Activated CD8-positive, alpha-beta memory T cell treated with anti-CD3 and anti-CD28 coated beads, Interleukin-2, amount 50 U/mL, for 24 hours (primary cell): ENCODE measurements at regions not wholly inside any gene's neighbourhood (a gene's known extent, or its start where the extent isn't known, plus 50 kb on each side); places are given as distances from the start of the nearest gene placed in this dataset.
"Not testable (repeated sequence)": the region's sequence is repeated elsewhere in the genome, so short reads cannot be mapped to it uniquely, and the experiment has no call there.

ENCODE experiments used
- DNase-seq: peaks from one replicate; pipeline ENCODE4 v3.0.0-alpha.2; 2020; ENCODE audit errors: extremely low read depth

- DNase-seq = no peak
Measured at GRCh38 chr10:4448030-4448429, 378.0 kb upstream of the AKR1E2 start.

- DNase-seq = no peak
Measured at GRCh38 chr10:4443419-4443818, 382.6 kb upstream of the AKR1E2 start.

GRCh38 chr10:4442296-4442695 is 383.7 kb upstream of the AKR1E2 start:
- DNase-seq = no peak

- no peak for DNase-seq
Measured at GRCh38 chr10:4440260-4440659, 385.7 kb upstream of the AKR1E2 start.

- DNase-seq = no peak
Measured at GRCh38 chr10:4437791-4438190, 388.2 kb upstream of the AKR1E2 start.

- no peak for DNase-seq
Measured at GRCh38 chr10:4437061-4437460, 388.9 kb upstream of the AKR1E2 start.

GRCh38 chr10:4436103-4436502 is 389.9 kb upstream of the AKR1E2 start:
- DNase-seq = no peak

- DNase-seq = no peak
Measured at GRCh38 chr10:4434516-4435071, 391.4 kb upstream of the AKR1E2 start.

- DNase-seq = no peak
Measured at GRCh38 chr10:4434105-4434504, 391.9 kb upstream of the AKR1E2 start.

GRCh38 chr10:4431114-4431863 is 394.7 kb upstream of the AKR1E2 start:
- DNase-seq = no peak

GRCh38 chr10:4429571-4429970 is 396.4 kb upstream of the AKR1E2 start:
- no peak for DNase-seq

GRCh38 chr10:4427532-4427931 is 398.5 kb upstream of the AKR1E2 start:
- no peak for DNase-seq

- no peak for DNase-seq
Measured at GRCh38 chr10:4426866-4427265, 399.1 kb upstream of the AKR1E2 start.

- DNase-seq = no peak
Measured at GRCh38 chr10:4409319-4409718, 416.7 kb upstream of the AKR1E2 start.

GRCh38 chr10:4407783-4408182 is 418.2 kb upstream of the AKR1E2 start:
- no peak for DNase-seq

- DNase-seq = no peak
Measured at GRCh38 chr10:4405828-4406227, 420.2 kb upstream of the AKR1E2 start.

- no peak for DNase-seq
Measured at GRCh38 chr10:4403638-4404252, 422.3 kb upstream of the AKR1E2 start.

- DNase-seq = not testable (repeated sequence)
Measured at GRCh38 chr10:4401080-4401479, 424.9 kb upstream of the AKR1E2 start.

GRCh38 chr10:4399556-4399955 is 426.5 kb upstream of the AKR1E2 start:
- no peak for DNase-seq

- DNase-seq = no peak
Measured at GRCh38 chr10:4398602-4399001, 427.4 kb upstream of the AKR1E2 start.

- no peak for DNase-seq
Measured at GRCh38 chr10:4397337-4397736, 428.7 kb upstream of the AKR1E2 start.

- DNase-seq = no peak
Measured at GRCh38 chr10:4396401-4397283, 429.4 kb upstream of the AKR1E2 start.
